GM12878 (cell line): ENCODE measurements at regions not wholly inside any gene's neighbourhood (a gene's known extent, or its start where the extent isn't known, plus 50 kb on each side); places are given as distances from the start of the nearest gene placed in this dataset.

Experiments used
- BRCA1 ChIP-seq: IDR thresholded peaks from 2 replicates; pipeline ENCODE4 v1.6.1; 2011; ENCODE audit warnings: low read depth, low read length, improper control_type of control experiment
- CBX5 ChIP-seq: sonication (generic); IDR thresholded peaks from 2 replicates; pipeline ENCODE4 v1.6.1; 2016; ENCODE audit warnings: low read depth, moderate library complexity, mild to moderate bottlenecking, inconsistent platforms
- CEBPB ChIP-seq, 2 experiments: fragments of 150-350 bp in 1 of 2; IDR thresholded peaks; 2 replicates each; pipeline ENCODE4 v1.6.1; 2012 to 2014; ENCODE audit warnings: low read depth in 2 of 2, low read length in 2 of 2, borderline replicate concordance in 1 of 2, inconsistent platforms in 1 of 2
- CTCF ChIP-seq, 3 experiments: IDR thresholded peaks in 2 of 3; conservative IDR thresholded peaks in 1 of 3; 2 replicates each; pipeline ENCODE4 v1.5.1; 2011; ENCODE audit warnings: low read depth in 3 of 3, low read length in 3 of 3, mild to moderate bottlenecking in 3 of 3, control low read depth in 2 of 3, moderate library complexity in 2 of 3, inconsistent platforms in 1 of 3, mixed read lengths in 1 of 3; ENCODE audit not compliant: control insufficient read depth in 2 of 3, insufficient read depth in 1 of 3; ENCODE audit errors: extremely low read depth in 1 of 3
- ELK1 ChIP-seq: IDR thresholded peaks from 2 replicates; pipeline ENCODE4 v1.6.1; 2012; ENCODE audit warnings: low read depth, low read length, improper control_type of control experiment
- FOS ChIP-seq: IDR thresholded peaks from 3 replicates; pipeline ENCODE4 v1.6.1; 2011; ENCODE audit warnings: borderline replicate concordance; ENCODE audit not compliant: insufficient read length; ENCODE audit errors: extremely low read depth
- RAD21 ChIP-seq: IDR thresholded peaks from 2 replicates; pipeline ENCODE4 v1.6.1; 2011; ENCODE audit warnings: mild to moderate bottlenecking, low read depth, low read length, moderate library complexity; ENCODE audit not compliant: insufficient read depth
- RB1 ChIP-seq: fragments of 450-650 bp; formaldehyde crosslinking; IDR thresholded peaks from 2 replicates; pipeline ENCODE4 v1.6.1; 2017; ENCODE audit warnings: mild to moderate bottlenecking, borderline replicate concordance
- TAF1 ChIP-seq: IDR thresholded peaks from 2 replicates; pipeline ENCODE4 v1.6.1; 2011; ENCODE audit warnings: mild to moderate bottlenecking, low read depth, low read length, borderline replicate concordance

- no peak for TF ChIP-seq CTCF (IDR thresholded peaks at IDR 0.05 in 2 of 3, conservative IDR thresholded peaks at IDR 0.05 in 1 of 3; ENCODE audit: control insufficient read depth in 2 of 3, extremely low read depth in 1 of 3, insufficient read depth in 1 of 3, low read depth in 3 of 3, low read length in 3 of 3)
- no peak for TF ChIP-seq RAD21
- no peak for TF ChIP-seq CBX5
- no peak for TF ChIP-seq CEBPB (IDR thresholded peaks at IDR 0.05; ENCODE audit: borderline replicate concordance in 1 of 2, low read depth in 2 of 2, low read length in 2 of 2)
- TF ChIP-seq FOS: no peak
- TF ChIP-seq RB1: no peak
- TF ChIP-seq ELK1: no peak
- no peak for TF ChIP-seq TAF1
- no peak for TF ChIP-seq BRCA1
Measured at GRCh38 chr22:34878171-34878570, 187.8 kb upstream of the ISX start.
